Testis (tissue), 2 donors: ENCODE measurements at regions not wholly inside any gene's neighbourhood (a gene's known extent, or its start where the extent isn't known, plus 50 kb on each side); places are given as distances from the start of the nearest gene placed in this dataset.
"Not testable (repeated sequence)": the region's sequence is repeated elsewhere in the genome, so short reads cannot be mapped to it uniquely, and the experiment has no call there.

Experiments
- DNase-seq: peaks from one replicate; pipeline ENCODE4 v3.0.0-alpha.2; 2019
- H3K27ac ChIP-seq, 2 donors: fragments of 200-600 bp; sonication (generic); one replicate each; pipeline ENCODE4 v1.5.1; 2019
- H3K27me3 ChIP-seq: fragments of 200-600 bp; sonication (generic); one replicate; pipeline ENCODE4 v1.5.1; 2019
- H3K36me3 ChIP-seq: fragments of 200-600 bp; sonication (generic); one replicate; pipeline ENCODE4 v1.5.1; 2017; ENCODE audit warnings: low read depth; ENCODE audit errors: missing control alignments
- H3K4me1 ChIP-seq: fragments of 200-600 bp; sonication (generic); one replicate; pipeline ENCODE4 v1.5.1; 2019
- H3K4me3 ChIP-seq, 2 donors: fragments of 200-600 bp; sonication (generic); one replicate each; pipeline ENCODE4 v1.5.1; 2017 to 2019
- H3K9me3 ChIP-seq: fragments of 200-600 bp; sonication (generic); one replicate; pipeline ENCODE4 v1.5.1; 2017
- CTCF ChIP-seq, 3 experiments: fragments of 450-650 bp in 2 of 3; fragments of 200-600 bp in 1 of 3; sonication (generic) in 1 of 3; IDR thresholded peaks; one replicate each; pipeline ENCODE4 v1.5.1; 2016 to 2019; ENCODE audit warnings: antibody characterized with exemption in 3 of 3, mild to moderate bottlenecking in 2 of 3, moderate library complexity in 1 of 3
- POLR2A ChIP-seq: fragments of 450-650 bp; IDR thresholded peaks from one replicate; pipeline ENCODE4 v1.6.1; 2017; ENCODE audit warnings: antibody characterized with exemption, mild to moderate bottlenecking, moderate library complexity
- WGBS, 2 donors: methylation state at CpG; one replicate each; pipeline ENCODE4 v1.1.5; 2018; 5-methylcytosine and 5-hydroxymethylcytosine counted together
- intact Hi-C: fragments of 100-400 bp; cut with DNase I; formaldehyde crosslinking; loops from one replicate; pipeline ENCODE4 v1.15.1; 2023; ENCODE audit warnings: low total_unique reads

- Histone ChIP-seq H3K36me3 (no peaks in the 10 kb centered on the region), H3K27me3 (no peaks in the 10 kb centered on the region), H3K9me3 (no peaks in the 10 kb centered on the region), H3K4me3 (no peak overlapping the region), H3K4me1 (no peaks in the 10 kb centered on the region), H3K27ac (no peak overlapping the region)
- no peak for DNase-seq
- 34 to 43% methylated on average over 10 of the region's 10 CpGs for WGBS, 2 donors
- TF ChIP-seq CTCF (IDR thresholded peaks at IDR 0.05) = no peak
- TF ChIP-seq POLR2A = no peak
- intact Hi-C loops = no loop called here
Measured at GRCh38 chr11:44388828-44389657, 79.1 kb upstream of the ALX4 start.

GRCh38 chr11:44389963-44390605, 80.1 kb upstream of the ALX4 start:
- H3K27me3 ChIP-seq = no peaks in the 10 kb centered on the region
- 91 to 96% methylated on average over 3 of the region's 3 CpGs for WGBS, 2 donors
- H3K27ac ChIP-seq = no peak overlapping the region
- intact Hi-C loops = no loop called here
- no peaks in the 10 kb centered on the region for H3K36me3 ChIP-seq
- TF ChIP-seq CTCF (IDR thresholded peaks at IDR 0.05) = no peak
- TF ChIP-seq POLR2A = no peak
- no peaks in the 10 kb centered on the region for H3K4me1 ChIP-seq
- no peak overlapping the region for H3K4me3 ChIP-seq
- DNase-seq = no peak
- H3K9me3 ChIP-seq = no peaks in the 10 kb centered on the region

GRCh38 chr11:44391004-44391403, 81.1 kb upstream of the ALX4 start:
- H3K27me3 ChIP-seq, H3K4me1 ChIP-seq, H3K27ac ChIP-seq, H3K36me3 ChIP-seq, H3K4me3 ChIP-seq, DNase-seq, H3K9me3 ChIP-seq, intact Hi-C loops: not testable (repeated sequence)
- WGBS, 2 donors = 84 to 96% methylated on average over 3 of the region's 3 CpGs

GRCh38 chr11:44396746-44397145, 86.8 kb upstream of the ALX4 start:
- H3K9me3 ChIP-seq, H3K27me3 ChIP-seq, H3K4me1 ChIP-seq, H3K36me3 ChIP-seq, DNase-seq, H3K27ac ChIP-seq, H3K4me3 ChIP-seq, intact Hi-C loops: not testable (repeated sequence)
- 76 to 88% methylated on average over 10 of the region's 10 CpGs for WGBS, 2 donors

- 88 to 90% methylated on average over 6 to 7 of the region's 7 CpGs for WGBS, 2 donors
- intact Hi-C loops = no loop called here
- DNase-seq = no peak
- Histone ChIP-seq H3K36me3 (no peaks in the 10 kb centered on the region), H3K9me3 (no peaks in the 10 kb centered on the region), H3K27ac (no peak overlapping the region), H3K4me3 (no peak overlapping the region), H3K4me1 (no peaks in the 10 kb centered on the region), H3K27me3 (no peaks in the 10 kb centered on the region)
- no peak for TF ChIP-seq CTCF (IDR thresholded peaks at IDR 0.05)
- no peak for TF ChIP-seq POLR2A
Measured at GRCh38 chr11:44397586-44398178, 87.7 kb upstream of the ALX4 start.
